GM23338 (cell line): ENCODE measurements at regions not wholly inside any gene's neighbourhood (a gene's known extent, or its start where the extent isn't known, plus 50 kb on each side); places are given as distances from the start of the nearest gene placed in this dataset.
"Not testable (repeated sequence)": the region's sequence is repeated elsewhere in the genome, so short reads cannot be mapped to it uniquely, and the experiment has no call there.

Experiments used
- ATAC-seq: fragments of 200-7000 bp; cut with Tn5 transposase; 3 replicates; pipeline ENCODE4 v1.9.1; 2020
- DNase-seq: peaks from one replicate; pipeline ENCODE4 v3.0.0-alpha.2; 2015; ENCODE audit warnings: low spot score
- H2AFZ ChIP-seq: fragments of 200-600 bp; sonication (generic); 2 replicates; pipeline ENCODE4 v1.8.0; 2016; ENCODE audit warnings: antibody characterized with exemption, mild to moderate bottlenecking, moderate library complexity
- H3F3A ChIP-seq: fragments of 200-600 bp; sonication (generic); replicated peaks from 2 replicates; pipeline ENCODE4 v1.8.0; 2017; ENCODE audit warnings: antibody characterized with exemption, mixed run types, low read depth
- H3K27ac ChIP-seq: fragments of 200-600 bp; sonication (generic); 2 replicates; pipeline ENCODE4 v1.6.1; 2016; ENCODE audit warnings: low read depth
- H3K27me3 ChIP-seq: fragments of 200-600 bp; sonication (generic); 2 replicates; pipeline ENCODE4 v1.8.0; 2016; ENCODE audit warnings: mild to moderate bottlenecking, mixed run types, moderate library complexity; ENCODE audit not compliant: insufficient read depth
- H3K36me3 ChIP-seq: fragments of 200-600 bp; sonication (generic); 2 replicates; pipeline ENCODE4 v1.8.0; 2016; ENCODE audit warnings: mild to moderate bottlenecking; ENCODE audit not compliant: insufficient read depth
- H3K4me1 ChIP-seq: fragments of 200-600 bp; sonication (generic); 2 replicates; pipeline ENCODE4 v1.8.0; 2016; ENCODE audit warnings: mild to moderate bottlenecking, moderate library complexity; ENCODE audit not compliant: insufficient read depth
- H3K4me2 ChIP-seq: fragments of 200-600 bp; sonication (generic); 2 replicates; pipeline ENCODE4 v1.7.1; 2017; ENCODE audit warnings: mixed run types
- H3K4me3 ChIP-seq: fragments of 200-600 bp; sonication (generic); 2 replicates; pipeline ENCODE4 v1.6.1; 2016; ENCODE audit warnings: mixed run types
- H3K79me2 ChIP-seq: fragments of 200-600 bp; sonication (generic); replicated peaks from 2 replicates; pipeline ENCODE4 v1.8.0; 2017; ENCODE audit warnings: mild to moderate bottlenecking; ENCODE audit not compliant: insufficient read depth
- H3K9me2 ChIP-seq: fragments of 200-600 bp; sonication (generic); 2 replicates; pipeline ENCODE4 v1.8.0; 2017; ENCODE audit not compliant: insufficient read depth
- H4K20me1 ChIP-seq: fragments of 200-600 bp; sonication (generic); replicated peaks from 2 replicates; pipeline ENCODE4 v1.8.0; 2017; ENCODE audit warnings: mild to moderate bottlenecking; ENCODE audit not compliant: insufficient read depth
- H3K27ac Mint-ChIP-seq: 2 replicates; pipeline ENCODE4 v1.8.0; 2020; ENCODE audit warnings: inconsistent platforms, mild to moderate bottlenecking, moderate library complexity, mixed read lengths
- H3K27me3 Mint-ChIP-seq: 3 replicates; pipeline ENCODE4 v1.8.0; 2022; ENCODE audit warnings: low read depth, mild to moderate bottlenecking, moderate library complexity, mixed read lengths, inconsistent platforms; ENCODE audit not compliant: insufficient read depth, poor library complexity
- H3K36me3 Mint-ChIP-seq: 3 replicates; pipeline ENCODE4 v1.8.0; 2021; ENCODE audit warnings: low read depth, mild to moderate bottlenecking, inconsistent platforms, moderate library complexity, mixed read lengths
- H3K4me1 Mint-ChIP-seq: 3 replicates; pipeline ENCODE4 v1.8.0; 2020; ENCODE audit warnings: mild to moderate bottlenecking, inconsistent platforms, mixed read lengths
- H3K4me3 Mint-ChIP-seq: 3 replicates; pipeline ENCODE4 v1.8.0; 2021; ENCODE audit warnings: moderate library complexity, mild to moderate bottlenecking, inconsistent platforms, mixed read lengths
- H3K9me3 Mint-ChIP-seq: 3 replicates; pipeline ENCODE4 v1.8.0; 2020; ENCODE audit warnings: moderate library complexity, mild to moderate bottlenecking, inconsistent platforms, mixed read lengths
- NANOG ChIP-seq: IDR thresholded peaks from 2 replicates; pipeline ENCODE4 v1.6.1; 2016; ENCODE audit warnings: antibody characterized with exemption, borderline replicate concordance
- ZNF331 ChIP-seq: fragments of 250-450 bp; sonication (Bioruptor Pico); IDR thresholded peaks from 2 replicates; pipeline ENCODE4 v1.5.0; 2020; ENCODE audit warnings: low read depth, mild to moderate bottlenecking, moderate library complexity
- TF ChIP-seq, protein P1 (sequence below): IDR thresholded peaks from 2 replicates; pipeline ENCODE4 v1.6.1; 2016; ENCODE audit warnings: antibody characterized with exemption
- TF ChIP-seq, protein P2 (sequence below): fragments of 250-450 bp; sonication (Bioruptor Pico); IDR thresholded peaks from 2 replicates; pipeline ENCODE4 v1.5.0; 2020; ENCODE audit warnings: mild to moderate bottlenecking, moderate library complexity

DNA sequence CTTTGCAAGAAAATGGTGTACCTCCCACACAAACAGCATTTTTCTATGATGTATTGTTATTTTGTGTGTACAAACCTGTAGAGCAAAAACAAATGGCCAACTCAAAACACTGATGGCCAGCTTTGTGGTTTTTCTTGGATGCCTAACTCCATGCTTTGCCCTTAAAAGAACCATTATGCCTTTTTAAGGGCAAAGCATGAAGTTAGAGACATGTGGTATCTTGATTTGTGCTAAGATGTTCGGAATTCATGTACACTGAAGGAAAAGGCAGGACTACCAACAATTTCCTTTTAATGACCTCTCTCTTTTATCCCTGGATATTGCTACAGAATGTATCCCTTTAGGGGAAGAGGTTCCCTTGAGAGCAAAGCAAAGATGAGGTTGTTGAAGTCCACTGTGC, 273.6 kb downstream of the SCG2 start (continued):
- no peak for TF ChIP-seq NANOG
- TF ChIP-seq, protein P1, sequence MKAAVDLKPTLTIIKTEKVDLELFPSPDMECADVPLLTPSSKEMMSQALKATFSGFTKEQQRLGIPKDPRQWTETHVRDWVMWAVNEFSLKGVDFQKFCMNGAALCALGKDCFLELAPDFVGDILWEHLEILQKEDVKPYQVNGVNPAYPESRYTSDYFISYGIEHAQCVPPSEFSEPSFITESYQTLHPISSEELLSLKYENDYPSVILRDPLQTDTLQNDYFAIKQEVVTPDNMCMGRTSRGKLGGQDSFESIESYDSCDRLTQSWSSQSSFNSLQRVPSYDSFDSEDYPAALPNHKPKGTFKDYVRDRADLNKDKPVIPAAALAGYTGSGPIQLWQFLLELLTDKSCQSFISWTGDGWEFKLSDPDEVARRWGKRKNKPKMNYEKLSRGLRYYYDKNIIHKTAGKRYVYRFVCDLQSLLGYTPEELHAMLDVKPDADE: no peak
- TF ChIP-seq ZNF331: no peak

DNA sequence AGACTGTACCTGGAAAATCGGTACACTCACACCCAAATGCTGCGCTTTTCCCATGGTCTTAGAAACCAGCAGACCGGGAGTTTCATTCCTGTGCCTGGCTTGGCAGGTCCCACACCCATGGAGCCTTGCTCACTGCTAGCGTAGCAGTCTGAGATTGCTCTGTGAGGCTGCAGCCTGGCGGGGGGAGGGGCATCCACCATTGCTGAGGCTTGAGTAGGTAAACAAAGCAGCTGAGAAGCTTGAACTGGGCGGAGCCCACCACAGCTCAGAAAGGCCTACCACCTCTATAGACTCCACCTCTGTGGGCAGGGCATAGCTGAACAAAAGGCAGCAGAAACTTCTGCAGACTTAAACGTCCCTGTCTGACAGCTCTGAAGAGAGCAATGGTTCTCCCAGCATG, 271.4 kb downstream of the SCG2 start:
- H3K4me3 Mint-ChIP-seq, H3K79me2 ChIP-seq, H3K36me3 ChIP-seq, H3K27ac ChIP-seq, H3K27me3 Mint-ChIP-seq, H3F3A ChIP-seq, H3K4me2 ChIP-seq, H3K9me3 Mint-ChIP-seq, H3K27ac Mint-ChIP-seq, H3K27me3 ChIP-seq, H3K36me3 Mint-ChIP-seq, H3K4me1 Mint-ChIP-seq, H3K4me3 ChIP-seq, H4K20me1 ChIP-seq, H3K4me1 ChIP-seq, H3K9me2 ChIP-seq: not testable (repeated sequence)
- peak; percentile 61 for DNase-seq
- H2AFZ ChIP-seq: peak overlapping the region; percentile 83
- peak; percentile 55 for ATAC-seq

DNA sequence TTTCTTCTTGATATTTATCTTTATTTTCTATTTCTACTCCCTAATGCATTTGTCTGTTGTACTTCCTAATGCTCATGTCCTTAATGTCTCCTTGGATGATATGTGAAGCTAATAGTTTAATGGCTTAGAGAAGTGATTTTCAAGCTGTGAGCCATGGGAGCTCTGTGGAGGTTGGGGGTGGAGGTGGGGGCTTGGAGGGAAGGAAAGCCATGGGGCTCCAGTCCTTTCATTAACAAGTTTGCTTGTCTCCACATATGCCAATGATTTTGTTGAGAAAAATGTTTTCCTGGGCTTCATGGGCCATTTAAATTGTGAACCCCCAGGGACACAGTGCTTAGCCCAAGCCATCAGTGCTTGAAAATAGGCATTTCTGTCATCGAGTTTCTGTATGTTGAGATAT, 264.1 kb downstream of the SCG2 start:
- no peak for DNase-seq
- TF ChIP-seq, protein P2, sequence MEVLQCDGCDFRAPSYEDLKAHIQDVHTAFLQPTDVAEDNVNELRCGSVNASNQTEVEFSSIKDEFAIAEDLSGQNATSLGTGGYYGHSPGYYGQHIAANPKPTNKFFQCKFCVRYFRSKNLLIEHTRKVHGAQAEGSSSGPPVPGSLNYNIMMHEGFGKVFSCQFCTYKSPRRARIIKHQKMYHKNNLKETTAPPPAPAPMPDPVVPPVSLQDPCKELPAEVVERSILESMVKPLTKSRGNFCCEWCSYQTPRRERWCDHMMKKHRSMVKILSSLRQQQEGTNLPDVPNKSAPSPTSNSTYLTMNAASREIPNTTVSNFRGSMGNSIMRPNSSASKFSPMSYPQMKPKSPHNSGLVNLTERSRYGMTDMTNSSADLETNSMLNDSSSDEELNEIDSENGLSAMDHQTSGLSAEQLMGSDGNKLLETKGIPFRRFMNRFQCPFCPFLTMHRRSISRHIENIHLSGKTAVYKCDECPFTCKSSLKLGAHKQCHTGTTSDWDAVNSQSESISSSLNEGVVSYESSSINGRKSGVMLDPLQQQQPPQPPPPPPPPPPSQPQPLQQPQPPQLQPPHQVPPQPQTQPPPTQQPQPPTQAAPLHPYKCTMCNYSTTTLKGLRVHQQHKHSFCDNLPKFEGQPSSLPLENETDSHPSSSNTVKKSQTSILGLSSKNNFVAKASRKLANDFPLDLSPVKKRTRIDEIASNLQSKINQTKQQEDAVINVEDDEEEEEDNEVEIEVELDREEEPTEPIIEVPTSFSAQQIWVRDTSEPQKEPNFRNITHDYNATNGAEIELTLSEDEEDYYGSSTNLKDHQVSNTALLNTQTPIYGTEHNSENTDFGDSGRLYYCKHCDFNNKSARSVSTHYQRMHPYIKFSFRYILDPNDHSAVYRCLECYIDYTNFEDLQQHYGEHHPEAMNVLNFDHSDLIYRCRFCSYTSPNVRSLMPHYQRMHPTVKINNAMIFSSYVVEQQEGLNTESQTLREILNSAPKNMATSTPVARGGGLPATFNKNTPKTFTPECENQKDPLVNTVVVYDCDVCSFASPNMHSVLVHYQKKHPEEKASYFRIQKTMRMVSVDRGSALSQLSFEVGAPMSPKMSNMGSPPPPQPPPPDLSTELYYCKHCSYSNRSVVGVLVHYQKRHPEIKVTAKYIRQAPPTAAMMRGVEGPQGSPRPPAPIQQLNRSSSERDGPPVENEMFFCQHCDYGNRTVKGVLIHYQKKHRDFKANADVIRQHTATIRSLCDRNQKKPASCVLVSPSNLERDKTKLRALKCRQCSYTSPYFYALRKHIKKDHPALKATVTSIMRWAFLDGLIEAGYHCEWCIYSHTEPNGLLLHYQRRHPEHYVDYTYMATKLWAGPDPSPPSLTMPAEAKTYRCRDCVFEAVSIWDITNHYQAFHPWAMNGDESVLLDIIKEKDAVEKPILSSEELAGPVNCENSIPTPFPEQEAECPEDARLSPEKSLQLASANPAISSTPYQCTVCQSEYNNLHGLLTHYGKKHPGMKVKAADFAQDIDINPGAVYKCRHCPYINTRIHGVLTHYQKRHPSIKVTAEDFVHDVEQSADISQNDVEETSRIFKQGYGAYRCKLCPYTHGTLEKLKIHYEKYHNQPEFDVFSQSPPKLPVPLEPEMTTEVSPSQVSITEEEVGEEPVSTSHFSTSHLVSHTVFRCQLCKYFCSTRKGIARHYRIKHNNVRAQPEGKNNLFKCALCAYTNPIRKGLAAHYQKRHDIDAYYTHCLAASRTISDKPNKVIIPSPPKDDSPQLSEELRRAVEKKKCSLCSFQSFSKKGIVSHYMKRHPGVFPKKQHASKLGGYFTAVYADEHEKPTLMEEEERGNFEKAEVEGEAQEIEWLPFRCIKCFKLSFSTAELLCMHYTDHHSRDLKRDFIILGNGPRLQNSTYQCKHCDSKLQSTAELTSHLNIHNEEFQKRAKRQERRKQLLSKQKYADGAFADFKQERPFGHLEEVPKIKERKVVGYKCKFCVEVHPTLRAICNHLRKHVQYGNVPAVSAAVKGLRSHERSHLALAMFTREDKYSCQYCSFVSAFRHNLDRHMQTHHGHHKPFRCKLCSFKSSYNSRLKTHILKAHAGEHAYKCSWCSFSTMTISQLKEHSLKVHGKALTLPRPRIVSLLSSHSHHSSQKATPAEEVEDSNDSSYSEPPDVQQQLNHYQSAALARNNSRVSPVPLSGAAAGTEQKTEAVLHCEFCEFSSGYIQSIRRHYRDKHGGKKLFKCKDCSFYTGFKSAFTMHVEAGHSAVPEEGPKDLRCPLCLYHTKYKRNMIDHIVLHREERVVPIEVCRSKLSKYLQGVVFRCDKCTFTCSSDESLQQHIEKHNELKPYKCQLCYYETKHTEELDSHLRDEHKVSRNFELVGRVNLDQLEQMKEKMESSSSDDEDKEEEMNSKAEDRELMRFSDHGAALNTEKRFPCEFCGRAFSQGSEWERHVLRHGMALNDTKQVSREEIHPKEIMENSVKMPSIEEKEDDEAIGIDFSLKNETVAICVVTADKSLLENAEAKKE (CRISPR knock-in tag): no peak
- TF ChIP-seq NANOG: no peak
- no peak overlapping the region for H2AFZ ChIP-seq
- Mint-ChIP-seq H3K27me3 (no peaks in the 10 kb centered on the region), H3K4me1 (peaks cover 5% of the 10 kb centered on the region; the same call in 2 of the 3 replicates), H3K4me3 (no peak overlapping the region), H3K36me3 (no peaks in the 10 kb centered on the region), H3K9me3 (no peaks in the 10 kb centered on the region; the same call in 2 of the 3 replicates), H3K27ac (no peak overlapping the region)
- H3F3A ChIP-seq: no peaks in the 10 kb centered on the region
- H3K4me1 ChIP-seq: no peaks in the 10 kb centered on the region
- H3K9me2 ChIP-seq: no peaks in the 10 kb centered on the region
- ATAC-seq: no peak
- no peak overlapping the region for H3K4me3 ChIP-seq
- H3K27ac ChIP-seq: no peak overlapping the region
- H3K4me2 ChIP-seq: no peak overlapping the region
- no peaks in the 10 kb centered on the region for H3K27me3 ChIP-seq
- no peaks in the 10 kb centered on the region for H4K20me1 ChIP-seq
- no peaks in the 10 kb centered on the region for H3K79me2 ChIP-seq
- no peaks in the 10 kb centered on the region for H3K36me3 ChIP-seq
